Stimulated activated CD4-positive, alpha-beta T cell treated with anti-CD3 and anti-CD28 coated beads, Interleukin-2, amount 100 ng/mL, for 24 hours (primary cell): ENCODE measurements at regions not wholly inside any gene's neighbourhood (a gene's known extent, or its start where the extent isn't known, plus 50 kb on each side); places are given as distances from the start of the nearest gene placed in this dataset.

Experiments used
- DNase-seq, 2 donors: peaks; one replicate each; pipeline ENCODE4 v3.0.0-alpha.2; 2020

- DNase-seq = no peak
These were observed 103.7 kb upstream of the GNAO1 start for GRCh38 chr16:56087626-56088025.

DNA sequence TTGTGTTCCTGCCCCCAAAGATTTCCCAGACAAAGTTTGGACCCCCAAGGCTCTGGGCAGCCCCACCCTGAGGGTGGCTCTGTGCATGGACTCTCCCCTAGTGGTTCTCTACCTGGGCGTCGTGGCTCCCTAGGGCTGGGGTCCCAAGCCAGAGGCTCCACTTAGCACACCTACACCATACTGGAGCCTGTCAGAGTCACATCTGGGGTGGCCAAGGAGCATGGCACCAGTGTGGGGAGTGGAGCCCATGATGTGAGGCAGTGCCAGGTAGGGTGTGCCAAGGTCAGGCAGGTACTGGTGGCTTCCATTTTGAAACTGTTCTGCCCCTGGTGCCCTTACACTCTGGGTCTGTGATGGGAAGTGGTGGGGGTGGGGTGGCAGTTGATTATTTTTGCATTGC, 109.9 kb upstream of the GNAO1 start:
- DNase-seq = no peak

GRCh38 chr16:56075732-56076388, 115.4 kb upstream of the GNAO1 start:
- no peak for DNase-seq

DNA sequence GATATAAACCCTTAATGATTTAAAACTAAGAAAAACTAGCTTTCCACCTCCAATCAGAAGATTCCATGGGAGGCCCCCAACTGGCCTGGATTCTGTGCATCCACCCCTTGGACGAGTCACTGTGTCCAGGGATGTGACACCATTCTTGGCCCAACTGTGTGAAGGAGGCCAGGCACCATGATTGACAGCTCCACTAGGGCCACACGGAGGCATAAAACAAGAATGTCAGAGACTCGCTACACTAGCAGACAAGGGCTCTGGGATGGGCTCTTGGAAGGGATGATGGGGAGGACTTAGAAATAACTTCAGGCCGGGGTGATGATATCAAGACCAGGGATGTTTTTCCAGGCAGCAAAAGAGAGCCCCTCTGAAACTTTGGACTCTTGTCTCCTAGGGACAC, 117.8 kb upstream of the GNAO1 start:
- no peak for DNase-seq

- DNase-seq = no peak
These were observed 119.2 kb upstream of the GNAO1 start for GRCh38 chr16:56072096-56072495.

DNA sequence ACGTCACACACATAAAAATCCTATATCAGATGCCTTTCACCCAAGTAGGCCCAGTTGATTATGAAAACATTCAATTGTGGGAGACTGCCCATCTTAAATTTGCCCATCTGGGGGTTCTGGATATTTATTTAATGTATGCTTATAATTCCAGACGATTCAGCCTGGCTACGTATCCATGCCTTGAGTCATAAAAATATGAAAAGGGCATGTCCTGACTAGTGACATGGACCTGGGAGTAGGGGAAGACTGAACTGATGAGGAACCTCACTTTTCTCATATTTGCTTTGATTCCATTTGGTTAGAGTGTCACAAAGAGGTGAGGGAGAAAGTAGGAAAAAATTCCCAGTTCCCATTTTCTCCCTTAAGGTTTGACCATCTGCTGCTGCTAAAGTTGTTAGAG, 122.5 kb upstream of the GNAO1 start:
- no peak for DNase-seq

GRCh38 chr16:56068314-56068713, 123.0 kb upstream of the GNAO1 start:
- no peak for DNase-seq

DNA sequence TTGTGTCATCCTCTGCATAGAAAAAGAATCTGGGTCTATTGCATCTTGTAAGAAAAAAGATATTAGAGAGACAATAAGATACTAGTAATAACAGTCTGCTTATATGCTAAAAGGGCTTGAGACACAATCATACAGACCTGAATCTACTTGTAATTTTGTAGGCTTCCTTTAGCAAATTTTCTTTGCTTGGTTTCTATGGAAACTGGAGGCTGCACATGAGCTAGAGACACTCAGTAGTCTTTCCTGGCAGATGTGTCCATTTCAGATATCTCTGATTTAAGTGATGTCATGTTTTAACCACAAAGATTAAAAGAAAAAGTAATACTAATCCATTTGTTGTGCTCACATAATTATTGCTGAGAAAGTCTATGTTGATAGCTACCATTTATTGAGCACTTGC, 123.9 kb upstream of the GNAO1 start:
- no peak for DNase-seq

GRCh38 chr16:56066617-56067016, 124.7 kb upstream of the GNAO1 start:
- DNase-seq = no peak

DNA sequence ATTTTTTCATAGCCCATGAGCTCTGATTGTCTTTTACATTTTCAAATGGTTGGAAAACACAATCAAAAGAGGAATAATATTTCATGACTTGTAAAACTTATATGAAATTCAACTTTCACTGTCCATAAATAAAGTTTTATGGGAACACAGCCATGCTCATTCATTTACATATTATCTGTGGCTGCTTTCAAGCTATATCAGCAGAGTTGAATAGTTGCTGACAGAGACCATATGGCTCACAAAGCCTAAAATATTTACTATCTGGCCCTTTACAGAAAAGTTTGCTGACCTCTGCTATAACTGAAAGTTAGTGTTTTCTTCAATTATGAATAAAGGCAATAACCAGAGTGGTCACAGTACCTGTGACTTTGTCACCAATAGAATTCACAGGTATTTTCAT, 128.2 kb upstream of the GNAO1 start:
- DNase-seq = no peak

- DNase-seq = no peak
These were observed 134.1 kb upstream of the GNAO1 start for GRCh38 chr16:56057151-56057550.

DNA sequence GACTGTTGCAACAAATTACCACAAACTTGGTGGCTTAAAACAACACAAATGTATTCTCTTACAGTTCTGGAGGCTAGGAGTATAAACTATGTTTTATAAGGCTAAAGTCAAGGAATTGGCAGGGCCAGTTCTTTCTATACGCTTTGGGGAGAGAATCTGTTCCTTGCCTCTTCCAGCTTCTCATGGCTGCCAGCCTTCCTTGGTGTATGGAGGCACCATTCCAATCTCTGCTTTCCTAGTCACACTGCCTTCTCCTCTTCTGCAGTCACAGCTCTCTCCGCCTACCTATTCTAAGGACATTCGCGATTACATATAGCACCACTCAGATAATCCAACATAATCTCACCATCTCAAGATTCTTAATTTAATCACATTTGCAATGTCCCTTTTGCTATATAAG, 140.4 kb upstream of the GNAO1 start:
- DNase-seq = no peak

GRCh38 chr16:56048425-56049105, 142.7 kb upstream of the GNAO1 start:
- DNase-seq = no peak

DNA sequence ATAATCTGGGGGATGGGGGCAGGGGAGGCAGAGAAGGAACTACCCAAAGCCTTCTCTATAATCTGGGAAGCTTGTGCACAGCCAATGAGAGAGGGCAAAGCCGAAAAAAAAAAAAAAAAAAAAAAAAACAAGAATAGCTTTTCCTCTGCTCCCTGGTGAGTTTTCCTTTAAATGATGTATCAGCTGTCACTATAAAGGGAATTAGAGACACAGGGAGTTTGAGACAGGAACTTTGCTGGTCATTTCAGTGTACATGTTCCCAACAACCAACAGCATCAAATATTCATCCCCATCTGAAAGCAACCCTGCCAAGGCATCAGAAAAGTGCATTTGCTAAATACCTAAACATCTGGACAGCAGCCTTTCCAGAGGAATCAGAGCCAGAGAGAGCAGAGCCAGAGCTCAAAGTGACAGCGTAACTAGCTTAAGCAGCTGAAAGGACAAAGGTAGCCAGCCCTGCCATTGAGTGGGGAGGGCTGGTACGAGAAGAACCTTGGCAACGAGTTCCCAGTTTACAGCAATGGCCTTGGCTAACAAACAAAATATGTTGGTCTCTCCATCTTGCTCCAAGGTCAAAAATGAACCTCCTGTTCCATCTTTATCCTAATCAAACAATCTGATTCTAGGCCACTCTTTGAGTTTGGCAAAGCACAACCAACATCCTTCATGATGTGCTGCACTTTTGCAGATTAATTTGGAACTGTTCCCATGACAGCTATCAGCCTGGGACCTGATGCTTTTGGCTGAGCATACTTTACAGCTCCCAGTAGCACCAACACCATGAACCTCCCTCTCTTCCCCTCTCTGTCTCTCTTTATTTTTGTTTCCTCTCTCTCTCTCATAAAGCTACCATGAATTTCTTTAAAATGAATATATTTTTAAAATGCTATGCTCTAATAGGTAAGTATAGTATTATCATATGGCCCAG, 143.7 kb upstream of the GNAO1 start:
- DNase-seq = no peak

GRCh38 chr16:56042416-56042815, 148.9 kb upstream of the GNAO1 start:
- no peak for DNase-seq

GRCh38 chr16:56041556-56042140, 149.6 kb upstream of the GNAO1 start:
- peak; percentile 23 to 28 for DNase-seq

DNA sequence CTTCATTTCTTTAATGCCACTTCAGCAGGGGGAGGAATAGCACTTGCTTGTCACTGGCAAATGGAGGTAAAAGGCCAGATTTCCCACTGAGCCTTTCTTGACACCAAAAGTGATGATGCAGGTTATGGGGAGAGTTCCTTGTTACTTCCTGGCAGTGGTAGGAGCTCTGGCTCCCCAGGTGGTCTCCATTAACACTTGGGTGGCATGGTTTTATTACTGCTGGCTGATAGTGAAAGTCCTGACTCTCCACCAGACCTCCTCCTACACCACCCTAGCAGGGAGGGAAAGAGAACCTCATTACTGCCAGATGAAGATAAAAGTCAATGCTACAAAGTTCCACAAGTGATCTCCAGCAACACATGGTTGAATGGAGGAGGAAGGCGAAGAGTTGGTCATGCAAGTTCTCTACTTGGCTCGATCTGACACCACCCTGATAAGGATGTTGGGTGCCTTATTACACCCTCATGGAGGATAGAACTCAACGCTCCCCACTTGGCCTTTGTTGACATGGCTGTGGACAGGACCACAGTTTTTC, 152.7 kb upstream of the GNAO1 start:
- DNase-seq = no peak

GRCh38 chr16:56032072-56032471, 156.9 kb upstream of the CES5A start:
- no peak for DNase-seq

- no peak for DNase-seq
These were observed 153.9 kb upstream of the CES5A start for GRCh38 chr16:56029026-56029425.

DNA sequence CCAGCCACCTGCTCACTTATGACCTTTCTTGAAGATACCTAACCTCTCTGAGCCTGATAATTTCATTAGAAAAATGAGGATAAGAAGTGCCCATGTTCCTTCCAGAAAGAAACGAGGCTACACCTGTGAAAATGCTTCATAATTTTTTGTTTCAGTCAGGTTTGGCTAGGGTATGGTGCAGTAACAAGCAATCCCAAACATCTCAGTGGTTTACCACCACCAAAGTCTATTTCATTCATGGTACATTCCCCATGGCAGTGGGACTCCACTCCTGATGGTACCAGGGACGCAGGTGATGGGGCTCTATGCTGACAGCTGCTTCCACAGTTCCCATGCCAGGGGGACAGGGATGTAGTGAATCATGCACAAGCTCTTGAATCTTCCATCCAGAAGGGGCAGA, 147.6 kb upstream of the CES5A start:
- no peak for DNase-seq

- no peak for DNase-seq
These were observed 144.1 kb upstream of the CES5A start for GRCh38 chr16:56019274-56019673.

- DNase-seq = peak; percentile 33 to 55
These were observed 138.9 kb upstream of the CES5A start for GRCh38 chr16:56013962-56014552.

DNA sequence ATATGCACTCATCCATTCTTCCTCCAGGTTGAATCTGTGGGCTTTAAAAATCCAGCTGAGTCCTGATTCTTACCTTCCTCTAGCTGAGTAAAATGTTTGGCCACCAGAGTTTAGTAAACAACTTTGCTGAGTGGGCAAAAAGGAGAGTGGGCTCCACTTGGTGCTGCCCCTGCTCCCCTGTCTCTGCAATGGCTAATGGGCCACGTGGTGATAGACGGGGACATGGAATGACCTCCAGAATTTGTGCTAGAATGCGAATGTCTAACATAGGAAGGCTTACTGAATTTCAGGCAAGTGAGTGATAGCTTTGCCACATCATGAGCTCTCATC, 137.3 kb upstream of the CES5A start:
- no peak for DNase-seq
